ENCODE measurements at regions not wholly inside any gene's neighbourhood (a gene's known extent, or its start where the extent isn't known, plus 50 kb on each side); places are given as distances from the start of the nearest gene placed in this dataset.

GRCh38 chr6:93580446-93580845, 161.1 kb upstream of the EPHA7 start:
- no peak for TF ChIP-seq POLR2AphosphoS5 (IDR thresholded peaks at IDR 0.05; ENCODE audit: insufficient read depth in 1 of 2, low read depth in 1 of 2)
- TF ChIP-seq, protein P1, sequence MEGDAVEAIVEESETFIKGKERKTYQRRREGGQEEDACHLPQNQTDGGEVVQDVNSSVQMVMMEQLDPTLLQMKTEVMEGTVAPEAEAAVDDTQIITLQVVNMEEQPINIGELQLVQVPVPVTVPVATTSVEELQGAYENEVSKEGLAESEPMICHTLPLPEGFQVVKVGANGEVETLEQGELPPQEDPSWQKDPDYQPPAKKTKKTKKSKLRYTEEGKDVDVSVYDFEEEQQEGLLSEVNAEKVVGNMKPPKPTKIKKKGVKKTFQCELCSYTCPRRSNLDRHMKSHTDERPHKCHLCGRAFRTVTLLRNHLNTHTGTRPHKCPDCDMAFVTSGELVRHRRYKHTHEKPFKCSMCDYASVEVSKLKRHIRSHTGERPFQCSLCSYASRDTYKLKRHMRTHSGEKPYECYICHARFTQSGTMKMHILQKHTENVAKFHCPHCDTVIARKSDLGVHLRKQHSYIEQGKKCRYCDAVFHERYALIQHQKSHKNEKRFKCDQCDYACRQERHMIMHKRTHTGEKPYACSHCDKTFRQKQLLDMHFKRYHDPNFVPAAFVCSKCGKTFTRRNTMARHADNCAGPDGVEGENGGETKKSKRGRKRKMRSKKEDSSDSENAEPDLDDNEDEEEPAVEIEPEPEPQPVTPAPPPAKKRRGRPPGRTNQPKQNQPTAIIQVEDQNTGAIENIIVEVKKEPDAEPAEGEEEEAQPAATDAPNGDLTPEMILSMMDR (IDR thresholded peaks at IDR 0.05): no peak
- no peak for TF ChIP-seq POLR2A (IDR thresholded peaks at IDR 0.05)
- intact Hi-C loops (cut with DNase I): no loop called here
- no peak for DNase-seq (ENCODE audit: extremely low spot score in 2 of 2)

GRCh38 chr6:93575495-93576267, 156.3 kb upstream of the EPHA7 start:
- Histone ChIP-seq H3K4me1 (no peaks in the 10 kb centered on the region), H3K9me3 (no peaks in the 10 kb centered on the region), H3K27me3 (no peaks in the 10 kb centered on the region), H3K36me3 (no peaks in the 10 kb centered on the region), H3K4me3 (no peak overlapping the region), H3K27ac (no peak overlapping the region)
- intact Hi-C loops (cut with DNase I): no loop called here
- TF ChIP-seq POLR2AphosphoS5 (IDR thresholded peaks at IDR 0.05; ENCODE audit: insufficient read depth in 1 of 2, low read depth in 1 of 2) (no peak), POLR2A (IDR thresholded peaks at IDR 0.05) (no peak)
- TF ChIP-seq, protein P1 (IDR thresholded peaks at IDR 0.05): no peak
- no peak for DNase-seq (ENCODE audit: extremely low spot score in 2 of 2)

More at GRCh38 chr6:93580446-93580845, 161.1 kb upstream of the EPHA7 start:
- no peaks in the 10 kb centered on the region for H3K27me3 ChIP-seq
- no peaks in the 10 kb centered on the region for H3K4me1 ChIP-seq
- H3K4me3 ChIP-seq: no peak overlapping the region
- H3K27ac ChIP-seq: no peak overlapping the region
- no peaks in the 10 kb centered on the region for H3K9me3 ChIP-seq
- H3K36me3 ChIP-seq: no peaks in the 10 kb centered on the region

DNA sequence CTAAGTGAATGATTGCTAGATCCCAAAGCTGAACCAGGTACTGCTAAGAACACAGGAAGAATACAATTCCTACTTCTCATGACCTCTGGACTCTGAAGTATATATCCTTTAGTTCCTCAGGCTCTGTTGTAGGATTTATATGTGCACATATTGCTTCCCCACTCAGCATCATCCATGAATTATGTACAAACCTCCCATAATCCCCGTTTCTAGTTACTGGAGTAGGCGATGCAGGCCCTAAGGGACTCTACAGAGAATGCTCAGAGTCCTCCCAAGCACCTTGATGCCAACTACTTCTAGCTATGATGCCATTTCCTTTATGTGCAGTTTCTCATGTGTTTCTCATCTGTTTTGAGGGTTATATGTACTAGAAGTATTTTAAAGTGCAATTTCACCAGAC, 154.9 kb upstream of the EPHA7 start:
- no peaks in the 10 kb centered on the region for H3K9me3 ChIP-seq
- DNase-seq (ENCODE audit: extremely low spot score in 2 of 2): no peak
- intact Hi-C loops (cut with DNase I): no loop called here
- no peak overlapping the region for H3K4me3 ChIP-seq
- no peaks in the 10 kb centered on the region for H3K27me3 ChIP-seq
- TF ChIP-seq POLR2AphosphoS5 (IDR thresholded peaks at IDR 0.05; ENCODE audit: insufficient read depth in 1 of 2, low read depth in 1 of 2) (no peak), POLR2A (IDR thresholded peaks at IDR 0.05) (no peak)
- TF ChIP-seq, protein P1 (IDR thresholded peaks at IDR 0.05): no peak
- no peaks in the 10 kb centered on the region for H3K36me3 ChIP-seq
- no peak overlapping the region for H3K27ac ChIP-seq
- H3K4me1 ChIP-seq: no peaks in the 10 kb centered on the region

DNA sequence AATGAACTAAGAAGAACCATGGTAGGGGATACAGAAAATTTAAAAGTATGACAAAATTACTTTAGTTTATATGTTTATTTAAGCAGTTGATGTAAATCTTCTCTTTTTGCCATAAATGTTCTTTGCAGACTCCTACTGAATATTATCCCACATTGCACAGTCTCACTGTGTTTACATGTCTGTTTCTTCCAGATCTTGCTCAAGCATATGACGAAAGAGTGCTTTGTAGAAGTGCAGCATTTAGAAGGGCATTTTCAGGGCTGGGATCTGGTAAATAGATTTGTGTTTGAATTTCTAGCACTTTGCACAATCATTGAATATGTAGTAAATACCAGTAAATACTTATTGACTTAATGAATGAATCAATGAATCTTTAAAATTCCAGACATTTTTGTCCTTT, 152.0 kb upstream of the EPHA7 start:
- Histone ChIP-seq H3K27ac (no peak overlapping the region), H3K36me3 (no peaks in the 10 kb centered on the region), H3K4me1 (no peaks in the 10 kb centered on the region), H3K9me3 (no peaks in the 10 kb centered on the region), H3K27me3 (no peaks in the 10 kb centered on the region), H3K4me3 (no peak overlapping the region)
- intact Hi-C loops (cut with DNase I): no loop called here
- DNase-seq (ENCODE audit: extremely low spot score in 2 of 2): no peak
- TF ChIP-seq, protein P1 (IDR thresholded peaks at IDR 0.05): no peak
- TF ChIP-seq POLR2AphosphoS5 (IDR thresholded peaks at IDR 0.05; ENCODE audit: insufficient read depth in 1 of 2, low read depth in 1 of 2) (no peak), POLR2A (IDR thresholded peaks at IDR 0.05) (no peak)

DNA sequence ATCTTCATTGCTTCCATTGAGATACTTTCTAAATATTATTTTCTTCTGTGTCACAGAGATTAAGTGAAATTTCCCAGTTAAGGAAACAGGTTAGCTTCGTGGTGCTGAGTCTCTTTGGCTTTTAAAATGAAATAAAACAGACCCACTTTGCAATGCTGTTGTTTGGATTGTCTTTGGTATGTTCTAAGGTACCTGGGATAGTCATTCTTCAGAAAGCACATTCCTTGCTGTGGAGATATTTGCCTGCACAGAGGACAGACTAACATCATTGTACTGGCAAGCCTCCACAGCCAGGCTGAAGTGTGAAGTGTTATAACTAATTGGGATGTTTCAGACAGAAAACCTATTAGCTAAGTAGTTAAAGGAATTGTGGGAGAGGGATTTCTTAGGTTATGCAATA, 148.8 kb upstream of the EPHA7 start:
- Histone ChIP-seq H3K4me3 (no peak overlapping the region), H3K27me3 (no peaks in the 10 kb centered on the region), H3K36me3 (no peaks in the 10 kb centered on the region), H3K27ac (no peak overlapping the region), H3K4me1 (no peaks in the 10 kb centered on the region), H3K9me3 (no peaks in the 10 kb centered on the region)
- no peak for DNase-seq (ENCODE audit: extremely low spot score in 2 of 2)
- TF ChIP-seq POLR2AphosphoS5 (IDR thresholded peaks at IDR 0.05; ENCODE audit: insufficient read depth in 1 of 2, low read depth in 1 of 2) (no peak), POLR2A (IDR thresholded peaks at IDR 0.05) (no peak)
- TF ChIP-seq, protein P1 (IDR thresholded peaks at IDR 0.05): no peak
- intact Hi-C loops (cut with DNase I): no loop called here
